ENCODE measurements at regions not wholly inside any gene's neighbourhood (a gene's known extent, or its start where the extent isn't known, plus 50 kb on each side); places are given as distances from the start of the nearest gene placed in this dataset.

DNA sequence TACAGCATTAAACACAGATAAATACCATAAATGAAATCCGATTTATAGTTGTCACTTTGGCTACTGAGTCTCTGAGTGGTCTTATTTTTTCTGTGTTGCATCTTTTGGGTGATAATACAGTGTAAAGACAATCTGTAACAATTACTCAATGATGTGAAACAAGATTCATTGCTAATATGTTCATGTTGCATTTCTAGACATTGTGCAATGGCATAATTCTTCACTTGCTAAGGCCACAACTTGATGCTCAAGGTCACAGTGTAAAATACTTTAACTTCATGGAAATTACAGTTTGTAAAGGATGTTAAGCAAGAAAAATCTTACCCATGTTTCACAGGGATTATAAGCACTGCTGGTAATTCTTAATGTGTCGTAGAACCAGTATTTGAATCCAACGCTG lies 74.9 kb upstream of the SMLR1 start:
- TF ChIP-seq POLR2A (IDR thresholded peaks at IDR 0.05), result no peak
- TF ChIP-seq, protein P1, sequence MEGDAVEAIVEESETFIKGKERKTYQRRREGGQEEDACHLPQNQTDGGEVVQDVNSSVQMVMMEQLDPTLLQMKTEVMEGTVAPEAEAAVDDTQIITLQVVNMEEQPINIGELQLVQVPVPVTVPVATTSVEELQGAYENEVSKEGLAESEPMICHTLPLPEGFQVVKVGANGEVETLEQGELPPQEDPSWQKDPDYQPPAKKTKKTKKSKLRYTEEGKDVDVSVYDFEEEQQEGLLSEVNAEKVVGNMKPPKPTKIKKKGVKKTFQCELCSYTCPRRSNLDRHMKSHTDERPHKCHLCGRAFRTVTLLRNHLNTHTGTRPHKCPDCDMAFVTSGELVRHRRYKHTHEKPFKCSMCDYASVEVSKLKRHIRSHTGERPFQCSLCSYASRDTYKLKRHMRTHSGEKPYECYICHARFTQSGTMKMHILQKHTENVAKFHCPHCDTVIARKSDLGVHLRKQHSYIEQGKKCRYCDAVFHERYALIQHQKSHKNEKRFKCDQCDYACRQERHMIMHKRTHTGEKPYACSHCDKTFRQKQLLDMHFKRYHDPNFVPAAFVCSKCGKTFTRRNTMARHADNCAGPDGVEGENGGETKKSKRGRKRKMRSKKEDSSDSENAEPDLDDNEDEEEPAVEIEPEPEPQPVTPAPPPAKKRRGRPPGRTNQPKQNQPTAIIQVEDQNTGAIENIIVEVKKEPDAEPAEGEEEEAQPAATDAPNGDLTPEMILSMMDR (IDR thresholded peaks at IDR 0.05), result no peak
- Histone ChIP-seq H3K27ac (no peak overlapping the region), H3K4me1 (no peaks in the 10 kb centered on the region), H3K36me3 (no peaks in the 10 kb centered on the region), H3K27me3 (no peaks in the 10 kb centered on the region), H3K9me3 (no peaks in the 10 kb centered on the region), H3K4me3 (replicated peaks in 1 of 3) (no peak overlapping the region)
- intact Hi-C loops (cut with DNase I), result no loop called here
- no peak for DNase-seq
- 87 to 92% methylated on average over 3 of the region's 3 CpGs for WGBS, 2 donors

DNA sequence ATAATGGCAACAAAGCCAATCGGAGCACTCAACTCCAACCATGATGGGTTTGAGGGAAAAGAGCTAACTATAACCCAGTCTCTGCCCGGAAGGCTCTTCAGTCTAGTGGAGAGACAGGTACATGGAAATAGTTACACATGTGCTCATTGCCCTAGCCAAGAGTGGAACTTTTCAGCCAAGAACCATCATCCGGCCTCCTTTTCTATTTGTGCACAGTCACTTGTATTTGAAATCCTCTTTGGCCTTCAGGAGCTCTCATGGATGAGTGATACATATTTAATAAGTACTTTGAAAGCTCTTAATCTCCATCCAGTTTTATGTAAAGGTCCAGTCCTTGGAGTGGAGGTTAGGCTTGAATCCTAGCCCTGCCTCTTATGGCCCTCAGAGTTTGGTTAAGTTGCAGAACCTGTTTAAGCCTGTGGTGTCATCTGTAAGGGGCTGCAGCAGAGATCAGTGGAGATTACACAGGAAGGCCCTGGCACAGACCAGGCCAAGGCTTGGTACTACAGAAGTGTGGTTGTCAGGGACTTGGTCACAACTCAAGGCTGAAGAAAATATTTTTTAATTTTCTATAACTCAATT lies 72.3 kb upstream of the SMLR1 start:
- no peaks in the 10 kb centered on the region for H3K36me3 ChIP-seq
- TF ChIP-seq, protein P1 (IDR thresholded peaks at IDR 0.05), result no peak
- no peak for TF ChIP-seq POLR2A (IDR thresholded peaks at IDR 0.05)
- H3K9me3 ChIP-seq, result no peaks in the 10 kb centered on the region
- H3K4me1 ChIP-seq, result no peaks in the 10 kb centered on the region
- no peak overlapping the region for H3K27ac ChIP-seq
- no peaks in the 10 kb centered on the region for H3K27me3 ChIP-seq
- WGBS, 2 donors, result 85 to 93% methylated on average over 3 of the region's 3 CpGs
- intact Hi-C loops (cut with DNase I), result no loop called here
- no peak for DNase-seq
- no peak overlapping the region for H3K4me3 ChIP-seq (replicated peaks in 1 of 3)

DNA sequence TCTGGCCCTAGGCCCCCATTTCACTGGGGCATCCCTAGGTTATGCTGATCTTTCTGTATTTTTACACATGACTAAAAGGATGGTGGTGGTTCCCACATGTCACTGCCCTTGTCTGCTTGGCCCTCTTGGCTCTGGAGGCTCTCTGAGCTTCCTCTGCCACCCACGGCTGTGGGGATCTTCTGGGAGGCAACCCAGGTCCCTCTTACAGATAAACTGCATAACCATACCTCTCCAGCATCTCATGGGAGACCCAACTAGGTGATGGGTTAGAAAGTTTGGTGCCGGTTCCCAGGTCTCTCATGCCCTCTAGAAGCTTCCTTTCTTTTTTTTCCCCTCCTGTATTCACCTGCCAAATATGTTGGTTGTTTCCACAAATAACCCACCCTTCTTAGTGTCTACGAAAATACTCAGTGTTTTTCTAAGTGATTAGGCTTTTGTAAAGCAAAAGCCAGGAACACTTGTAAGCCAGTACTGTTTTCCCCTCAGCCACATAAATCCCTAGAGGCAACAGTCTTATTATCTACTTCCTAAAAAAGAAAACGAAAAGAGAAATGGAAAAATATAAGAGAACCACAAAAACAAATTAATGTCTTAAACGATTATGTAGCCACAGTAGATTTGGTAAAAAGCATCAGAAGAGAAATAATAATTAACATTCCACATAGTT lies 71.7 kb upstream of the SMLR1 start:
- TF ChIP-seq POLR2A (IDR thresholded peaks at IDR 0.05), result no peak
- TF ChIP-seq, protein P1 (IDR thresholded peaks at IDR 0.05), result no peak
- no peak overlapping the region for H3K27ac ChIP-seq
- intact Hi-C loops (cut with DNase I), result no loop called here
- no peaks in the 10 kb centered on the region for H3K27me3 ChIP-seq
- H3K9me3 ChIP-seq, result no peaks in the 10 kb centered on the region
- no peak for DNase-seq
- no peaks in the 10 kb centered on the region for H3K36me3 ChIP-seq
- WGBS, 2 donors, result 41 to 43% methylated on average over 5 of the region's 5 CpGs
- H3K4me3 ChIP-seq (replicated peaks in 1 of 3), result no peak overlapping the region
- H3K4me1 ChIP-seq, result no peaks in the 10 kb centered on the region

DNA sequence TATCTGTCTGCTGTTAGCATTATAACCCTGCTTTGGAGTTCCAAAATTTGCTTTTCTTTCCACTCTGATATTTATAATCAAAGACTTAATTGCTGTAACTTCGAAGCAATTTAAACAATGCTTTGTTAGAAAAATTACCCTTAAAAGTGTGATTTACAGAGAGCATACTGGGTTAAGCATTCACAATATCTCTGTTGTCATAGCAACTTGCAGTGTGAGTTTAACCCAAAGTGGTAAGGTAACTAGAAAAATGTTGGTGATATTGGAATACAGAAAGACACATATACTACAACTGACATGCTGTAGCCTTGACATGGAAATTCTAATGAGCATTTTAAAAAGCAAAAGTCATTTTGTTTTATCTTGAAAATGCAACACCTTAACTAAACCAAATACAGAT lies 70.4 kb upstream of the SMLR1 start:
- intact Hi-C loops (cut with DNase I), result no loop called here
- Histone ChIP-seq H3K27ac (no peak overlapping the region), H3K4me1 (no peaks in the 10 kb centered on the region), H3K4me3 (replicated peaks in 1 of 3) (no peak overlapping the region), H3K9me3 (no peaks in the 10 kb centered on the region), H3K36me3 (no peaks in the 10 kb centered on the region), H3K27me3 (no peaks in the 10 kb centered on the region)
- DNase-seq, result no peak
- TF ChIP-seq, protein P1 (IDR thresholded peaks at IDR 0.05), result no peak
- no peak for TF ChIP-seq POLR2A (IDR thresholded peaks at IDR 0.05)
- WGBS, 2 donors, result 73 to 82% methylated on average over 1 of the region's 1 CpG

DNA sequence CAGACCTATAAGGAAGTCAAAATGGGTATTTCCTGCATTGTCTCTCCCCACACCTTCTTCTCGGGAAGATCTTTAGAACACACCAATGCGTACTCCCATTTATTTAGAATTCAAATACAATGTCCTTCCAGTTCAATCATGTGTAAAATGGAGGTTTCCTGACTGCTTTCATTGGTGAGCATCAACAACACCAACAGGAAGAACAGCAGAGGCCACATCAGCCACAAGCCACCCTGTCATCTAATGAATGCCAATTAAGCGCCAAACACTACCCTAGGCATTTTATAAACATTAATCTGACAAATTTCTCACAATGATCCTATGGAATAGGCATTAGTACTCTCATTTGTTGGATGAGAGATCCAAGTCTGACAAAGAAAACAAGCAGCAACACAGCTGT lies 68.4 kb upstream of the SMLR1 start:
- Histone ChIP-seq H3K27ac (no peak overlapping the region), H3K4me3 (replicated peaks in 1 of 3) (no peak overlapping the region), H3K27me3 (no peaks in the 10 kb centered on the region), H3K4me1 (no peaks in the 10 kb centered on the region), H3K9me3 (no peaks in the 10 kb centered on the region), H3K36me3 (no peaks in the 10 kb centered on the region)
- intact Hi-C loops (cut with DNase I), result no loop called here
- DNase-seq, result no peak
- WGBS, 2 donors, result 83 to 85% methylated on average over 3 of the region's 3 CpGs
- TF ChIP-seq POLR2A (IDR thresholded peaks at IDR 0.05), result no peak
- TF ChIP-seq, protein P1 (IDR thresholded peaks at IDR 0.05), result no peak
